ENCODE measurements at regions not wholly inside any gene's neighbourhood (a gene's known extent, or its start where the extent isn't known, plus 50 kb on each side); places are given as distances from the start of the nearest gene placed in this dataset.
"Not testable (repeated sequence)": the region's sequence is repeated elsewhere in the genome, so short reads cannot be mapped to it uniquely, and the experiment has no call there.

GRCh38 chr10:9183197-9183880 lies 1128.9 kb downstream of the GATA3 start:
- DNase-seq, result not testable (repeated sequence)

GRCh38 chr10:9188022-9188810 lies 1133.7 kb downstream of the GATA3 start:
- no peak for DNase-seq

- no peak for DNase-seq
Observed at GRCh38 chr10:9189448-9189847, 1135.0 kb downstream of the GATA3 start.

- DNase-seq, result no peak
Observed at GRCh38 chr10:9193120-9193519, 1138.6 kb downstream of the GATA3 start.

- DNase-seq, result no peak
Observed at GRCh38 chr10:9195385-9195784, 1140.9 kb downstream of the GATA3 start.

GRCh38 chr10:9198611-9199010 lies 1144.1 kb downstream of the GATA3 start:
- DNase-seq, result no peak

GRCh38 chr10:9205558-9205957 lies 1151.1 kb downstream of the GATA3 start:
- no peak for DNase-seq

GRCh38 chr10:9209105-9209798 lies 1154.8 kb downstream of the GATA3 start:
- DNase-seq, result peak; percentile 56

- no peak for DNase-seq
Observed at GRCh38 chr10:9211228-9211627, 1156.7 kb downstream of the GATA3 start.

- DNase-seq, result no peak
Observed at GRCh38 chr10:9214618-9215017, 1160.1 kb downstream of the GATA3 start.

GRCh38 chr10:9215121-9215520 lies 1160.6 kb downstream of the GATA3 start:
- DNase-seq, result no peak

- no peak for DNase-seq
Observed at GRCh38 chr10:9219860-9220259, 1165.4 kb downstream of the GATA3 start.

- DNase-seq, result no peak
Observed at GRCh38 chr10:9222917-9223316, 1168.4 kb downstream of the GATA3 start.

GRCh38 chr10:9227679-9228365 lies 1173.3 kb downstream of the GATA3 start:
- DNase-seq, result no peak

GRCh38 chr10:9228771-9229170 lies 1174.3 kb downstream of the GATA3 start:
- DNase-seq, result no peak

GRCh38 chr10:9229702-9230244 lies 1175.3 kb downstream of the GATA3 start:
- DNase-seq, result no peak

GRCh38 chr10:9230625-9231024 lies 1176.1 kb downstream of the GATA3 start:
- DNase-seq, result no peak

GRCh38 chr10:9234191-9234590 lies 1179.7 kb downstream of the GATA3 start:
- no peak for DNase-seq

- DNase-seq, result no peak
Observed at GRCh38 chr10:9238041-9238440, 1183.6 kb downstream of the GATA3 start.

- DNase-seq, result no peak
Observed at GRCh38 chr10:9239298-9239697, 1184.8 kb downstream of the GATA3 start.

- DNase-seq, result no peak
Observed at GRCh38 chr10:9243941-9244411, 1189.5 kb downstream of the GATA3 start.

- DNase-seq, result no peak
Observed at GRCh38 chr10:9244864-9245263, 1190.4 kb downstream of the GATA3 start.

- DNase-seq, result no peak
Observed at GRCh38 chr10:9253121-9253520, 1198.6 kb downstream of the GATA3 start.
